ENCODE measurements at regions not wholly inside any gene's neighbourhood (a gene's known extent, or its start where the extent isn't known, plus 50 kb on each side); places are given as distances from the start of the nearest gene placed in this dataset.

GRCh38 chr4:41822325-41822724, 73.8 kb upstream of the PHOX2B start:
- no peak overlapping the region for H2BK5ac ChIP-seq (ENCODE audit: low read depth, low read length, poor library complexity, severe bottlenecking)
- no peak overlapping the region for H2AK5ac ChIP-seq (ENCODE audit: low read depth, low read length)
- no peak overlapping the region for H3K56ac ChIP-seq (ENCODE audit: extremely low read depth, insufficient read depth, low read length)
- H2BK15ac ChIP-seq (ENCODE audit: low read depth, low read length), result no peak overlapping the region
- H3K23ac ChIP-seq (ENCODE audit: low read depth, low read length), result no peak overlapping the region
- peaks cover 11% of the 10 kb centered on the region for H3K27me3 ChIP-seq (ENCODE audit: control insufficient read depth, insufficient read depth, low read length)
- no peaks in the 10 kb centered on the region for H3K4me1 ChIP-seq (ENCODE audit: control insufficient read depth, insufficient read depth, low read length)
- no peak overlapping the region for H3K4me2 ChIP-seq (ENCODE audit: low read depth, low read length)
- no peak overlapping the region for H3K4me3 ChIP-seq (ENCODE audit: insufficient read depth, low read depth, low read length)
- H4K5ac ChIP-seq (ENCODE audit: low read depth, low read length), result no peak overlapping the region
- DNase-seq (no peak), ATAC-seq (ENCODE audit: low read depth) (no peak)
- no peak overlapping the region for H2AFZ ChIP-seq (replicated peaks; ENCODE audit: low read length, poor library complexity)
- no peak overlapping the region for H3K9ac ChIP-seq (ENCODE audit: low read depth, low read length)
- no peaks in the 10 kb centered on the region for H3K79me1 ChIP-seq (ENCODE audit: low read depth in 1 of 2, low read length in 2 of 2)
- H3K27ac ChIP-seq (ENCODE audit: insufficient read depth, low read length), result no peak overlapping the region
- no peak overlapping the region for H2BK20ac ChIP-seq (ENCODE audit: low read depth, low read length)
- H3K4ac ChIP-seq (ENCODE audit: low read depth, low read length), result no peak overlapping the region
- dilution Hi-C loops (cut with HindIII; ENCODE audit: low sequenced_read_pairs, unreplicated experiment), result no loop called here
- H4K91ac ChIP-seq (ENCODE audit: insufficient read depth, low read depth, low read length), result no peak overlapping the region
- H3K9me1 ChIP-seq (ENCODE audit: insufficient read depth, low read length), result no peaks in the 10 kb centered on the region
- no peak overlapping the region for H3K14ac ChIP-seq (replicated peaks; ENCODE audit: low read depth, low read length)
- in situ Hi-C loops (cut with MboI; ENCODE audit: low sequenced_read_pairs), result no loop called here
- ChIA-PET POLR2A (ENCODE audit: unreplicated experiment) (no interaction called here), CTCF (no interaction called here)
- WGBS, 2 experiments (ENCODE audit: extremely low coverage in 2 of 2, insufficient read length in 1 of 2), result no CpG with 5 or more reads among the region's 4 CpGs
- intact Hi-C loops (cut with micrococcal nuclease), result no loop called here
- no peak overlapping the region for H2BK120ac ChIP-seq (ENCODE audit: low read depth, low read length)
- H4K8ac ChIP-seq (ENCODE audit: low read depth in 2 of 2, low read length in 2 of 2), result no peak overlapping the region
- no peak overlapping the region for H2AK9ac ChIP-seq (replicated peaks; ENCODE audit: low read depth, low read length, poor library complexity)
- BruUV-seq (replicated peaks), result no TSS peak
- no peaks in the 10 kb centered on the region for H4K20me1 ChIP-seq (ENCODE audit: insufficient read depth, low read length)
- H3K36me3 ChIP-seq (ENCODE audit: control insufficient read depth, insufficient read depth, low read length), result no peaks in the 10 kb centered on the region
- no peaks in the 10 kb centered on the region for H3K9me3 ChIP-seq (ENCODE audit: control insufficient read depth, insufficient read depth, low read length)
- TF ChIP-seq CEBPB (IDR thresholded peaks at IDR 0.05; ENCODE audit: low read depth, low read length), result no peak
- no peak overlapping the region for H3K18ac ChIP-seq (ENCODE audit: low read depth, low read length)
